ENCODE measurements at regions not wholly inside any gene's neighbourhood (a gene's known extent, or its start where the extent isn't known, plus 50 kb on each side); places are given as distances from the start of the nearest gene placed in this dataset.
"Not testable (repeated sequence)": the region's sequence is repeated elsewhere in the genome, so short reads cannot be mapped to it uniquely, and the experiment has no call there.

DNA sequence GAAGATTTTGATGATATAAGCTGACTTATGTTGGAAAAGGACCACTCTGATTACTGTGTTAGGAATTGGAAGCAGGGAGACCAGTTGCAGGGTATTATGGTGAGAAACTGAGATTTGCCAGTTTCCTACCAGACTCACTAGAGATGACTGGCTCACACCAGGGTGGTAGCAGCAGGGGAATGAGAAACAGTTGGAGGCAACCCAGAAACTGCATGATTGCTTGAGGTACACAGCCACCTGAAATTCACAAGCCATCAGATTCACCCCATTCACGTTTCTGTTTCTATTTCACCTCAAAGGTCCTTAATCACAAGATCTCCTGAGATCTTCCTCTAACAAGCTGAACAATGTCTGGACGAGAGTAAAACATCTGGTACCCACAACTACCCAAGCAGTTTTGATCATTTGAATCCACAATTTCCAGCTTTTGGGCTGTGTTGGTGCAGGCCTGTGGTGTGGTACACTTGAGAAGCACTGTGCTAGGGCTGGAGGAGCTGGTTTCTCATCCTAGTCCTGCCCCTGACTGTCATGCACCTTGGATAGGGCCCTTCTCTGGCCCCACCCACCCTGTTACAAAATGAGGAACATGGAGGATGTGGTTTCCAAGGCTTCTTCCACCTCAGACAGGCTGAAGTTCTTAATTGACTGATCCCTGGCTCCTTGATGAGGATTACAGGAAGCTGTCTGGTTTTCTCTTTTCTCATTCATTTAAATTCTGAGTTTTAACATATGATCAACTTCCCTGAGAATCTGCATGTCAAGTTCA lies 233.4 kb downstream of the INSC start:
- no peaks in the 10 kb centered on the region for H3K9me3 ChIP-seq
- no peak overlapping the region for H3K27ac ChIP-seq
- no peaks in the 10 kb centered on the region for H3K27me3 ChIP-seq (replicated peaks; ENCODE audit: insufficient read depth)
- no peaks in the 10 kb centered on the region for H3K36me3 ChIP-seq
- H3K4me1 ChIP-seq (ENCODE audit: control insufficient read depth in 1 of 2, low read depth in 2 of 2): no peaks in the 10 kb centered on the region
- DNase-seq (ENCODE audit: low spot score) (no peak), ATAC-seq (ENCODE audit: insufficient number of reproducible peaks, low FRiP score, low read depth) (no peak)
- no peak overlapping the region for H3K4me3 ChIP-seq
- TF ChIP-seq, protein P1, sequence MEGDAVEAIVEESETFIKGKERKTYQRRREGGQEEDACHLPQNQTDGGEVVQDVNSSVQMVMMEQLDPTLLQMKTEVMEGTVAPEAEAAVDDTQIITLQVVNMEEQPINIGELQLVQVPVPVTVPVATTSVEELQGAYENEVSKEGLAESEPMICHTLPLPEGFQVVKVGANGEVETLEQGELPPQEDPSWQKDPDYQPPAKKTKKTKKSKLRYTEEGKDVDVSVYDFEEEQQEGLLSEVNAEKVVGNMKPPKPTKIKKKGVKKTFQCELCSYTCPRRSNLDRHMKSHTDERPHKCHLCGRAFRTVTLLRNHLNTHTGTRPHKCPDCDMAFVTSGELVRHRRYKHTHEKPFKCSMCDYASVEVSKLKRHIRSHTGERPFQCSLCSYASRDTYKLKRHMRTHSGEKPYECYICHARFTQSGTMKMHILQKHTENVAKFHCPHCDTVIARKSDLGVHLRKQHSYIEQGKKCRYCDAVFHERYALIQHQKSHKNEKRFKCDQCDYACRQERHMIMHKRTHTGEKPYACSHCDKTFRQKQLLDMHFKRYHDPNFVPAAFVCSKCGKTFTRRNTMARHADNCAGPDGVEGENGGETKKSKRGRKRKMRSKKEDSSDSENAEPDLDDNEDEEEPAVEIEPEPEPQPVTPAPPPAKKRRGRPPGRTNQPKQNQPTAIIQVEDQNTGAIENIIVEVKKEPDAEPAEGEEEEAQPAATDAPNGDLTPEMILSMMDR (IDR thresholded peaks at IDR 0.05): no peak

DNA sequence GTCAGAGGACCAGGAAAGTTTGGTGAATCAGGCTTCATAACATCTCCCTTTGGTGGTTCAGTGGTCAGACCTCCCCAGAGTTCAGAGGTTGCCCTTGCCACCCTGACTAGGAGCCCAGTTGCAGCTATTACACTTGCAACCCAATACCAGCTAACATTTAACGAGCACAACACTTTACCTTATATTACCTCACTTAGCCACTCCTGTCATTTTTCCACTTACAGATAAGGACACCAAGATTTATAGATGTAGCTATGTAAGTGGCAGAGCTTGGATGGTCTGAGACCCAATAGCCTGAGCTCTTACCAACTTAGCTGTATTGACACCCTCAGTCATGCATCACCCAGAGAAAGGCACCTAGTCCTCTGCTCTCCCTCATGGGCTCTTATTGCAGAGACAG lies 234.7 kb downstream of the INSC start:
- ATAC-seq (ENCODE audit: insufficient number of reproducible peaks, low FRiP score, low read depth) (no peak), DNase-seq (ENCODE audit: low spot score) (no peak)
- Histone ChIP-seq H3K4me3 (no peak overlapping the region), H3K36me3 (no peaks in the 10 kb centered on the region), H3K27ac (no peak overlapping the region), H3K9me3 (no peaks in the 10 kb centered on the region), H3K27me3 (replicated peaks; ENCODE audit: insufficient read depth) (no peaks in the 10 kb centered on the region), H3K4me1 (ENCODE audit: control insufficient read depth in 1 of 2, low read depth in 2 of 2) (no peaks in the 10 kb centered on the region)
- TF ChIP-seq, protein P1 (IDR thresholded peaks at IDR 0.05): no peak

DNA sequence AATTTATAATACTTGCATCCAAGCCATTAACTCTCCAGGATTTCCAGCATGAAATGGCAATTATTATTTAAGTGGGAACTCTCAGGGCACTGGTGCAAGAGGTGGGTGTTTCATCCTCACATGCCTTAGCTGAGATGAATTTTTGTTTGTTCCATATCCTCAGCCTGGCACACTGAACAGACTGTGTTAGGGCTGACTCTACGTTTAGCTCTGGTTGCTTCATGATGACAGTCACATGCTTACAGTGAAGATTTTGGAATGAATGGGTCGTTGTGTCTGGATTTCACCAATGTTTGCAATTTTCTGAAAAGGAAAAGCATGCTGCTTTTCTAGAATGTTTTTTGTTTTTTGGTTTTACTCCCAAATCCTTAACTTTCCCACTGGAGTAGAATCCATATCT lies 246.6 kb downstream of the INSC start:
- H3K4me1 ChIP-seq (ENCODE audit: control insufficient read depth in 1 of 2, low read depth in 2 of 2): no peaks in the 10 kb centered on the region
- ATAC-seq (ENCODE audit: insufficient number of reproducible peaks, low FRiP score, low read depth): no peak

DNA sequence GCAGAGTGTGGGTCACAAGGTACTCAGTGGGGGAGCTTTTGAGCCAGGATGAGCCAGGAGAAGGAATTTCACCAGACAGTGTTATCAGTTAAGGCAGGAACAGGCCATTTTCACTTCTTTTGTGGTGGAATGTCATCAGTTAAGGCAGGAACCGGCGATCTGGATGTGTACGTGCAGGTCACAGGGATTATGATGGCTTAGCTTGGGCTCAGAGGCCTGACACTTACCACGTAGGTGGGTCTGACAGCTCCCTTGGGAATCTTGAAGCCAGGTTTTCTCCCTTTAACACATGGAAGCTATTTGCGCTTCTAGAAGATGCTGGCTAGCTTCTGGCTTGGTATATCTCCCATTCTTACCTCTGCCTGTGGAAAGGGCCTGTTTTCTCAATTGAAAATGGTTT lies 250.6 kb downstream of the INSC start:
- H3K36me3 ChIP-seq; H3K9me3 ChIP-seq; H3K4me3 ChIP-seq; DNase-seq (ENCODE audit: low spot score); H3K27me3 ChIP-seq (replicated peaks; ENCODE audit: insufficient read depth); H3K4me1 ChIP-seq (ENCODE audit: control insufficient read depth in 1 of 2, low read depth in 2 of 2); ATAC-seq (ENCODE audit: insufficient number of reproducible peaks, low FRiP score, low read depth); H3K27ac ChIP-seq: not testable (repeated sequence)

More for the DNA sequence above, 246.6 kb downstream of the INSC start:
- Histone ChIP-seq H3K27me3 (replicated peaks; ENCODE audit: insufficient read depth) (no peaks in the 10 kb centered on the region), H3K9me3 (no peaks in the 10 kb centered on the region), H3K27ac (no peak overlapping the region), H3K4me3 (no peak overlapping the region), H3K36me3 (no peaks in the 10 kb centered on the region)
- TF ChIP-seq, protein P1 (IDR thresholded peaks at IDR 0.05): no peak
- no peak for DNase-seq (ENCODE audit: low spot score)

DNA sequence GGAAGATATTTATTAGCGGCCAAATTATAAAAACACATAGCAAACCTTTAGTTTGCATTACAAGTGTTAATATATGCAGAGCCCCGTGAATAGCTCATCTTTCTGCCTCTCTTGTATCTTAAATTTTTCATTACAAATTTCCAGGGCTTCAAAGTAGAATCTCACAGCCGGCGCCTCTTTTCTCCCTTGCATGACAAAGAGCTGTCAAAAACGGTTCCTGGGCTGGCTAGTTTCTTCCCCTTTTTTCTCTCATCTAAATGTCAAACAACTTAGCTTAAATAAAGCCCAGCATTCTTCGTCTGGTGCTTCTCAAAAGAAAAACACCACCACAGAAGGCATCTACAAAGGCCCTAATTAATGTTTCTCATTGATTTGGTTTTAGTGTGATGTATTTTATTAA lies 253.0 kb downstream of the INSC start:
- no peaks in the 10 kb centered on the region for H3K4me1 ChIP-seq (ENCODE audit: control insufficient read depth in 1 of 2, low read depth in 2 of 2)
- no peaks in the 10 kb centered on the region for H3K9me3 ChIP-seq
- DNase-seq (ENCODE audit: low spot score) (no peak), ATAC-seq (ENCODE audit: insufficient number of reproducible peaks, low FRiP score, low read depth) (no peak)
- TF ChIP-seq, protein P1 (IDR thresholded peaks at IDR 0.05): no peak
- H3K4me3 ChIP-seq: no peak overlapping the region
- no peaks in the 10 kb centered on the region for H3K27me3 ChIP-seq (replicated peaks; ENCODE audit: insufficient read depth)
- H3K27ac ChIP-seq: no peak overlapping the region
- H3K36me3 ChIP-seq: no peaks in the 10 kb centered on the region

Measured in thoracic aorta (tissue), 2 donors.